Lower leg skin (tissue), 4 donors: ENCODE measurements at regions not wholly inside any gene's neighbourhood (a gene's known extent, or its start where the extent isn't known, plus 50 kb on each side); places are given as distances from the start of the nearest gene placed in this dataset.
"Not testable (repeated sequence)": the region's sequence is repeated elsewhere in the genome, so short reads cannot be mapped to it uniquely, and the experiment has no call there.

Experiments
- DNase-seq, 2 donors: peaks; one replicate each; pipeline ENCODE4 v3.0.0-alpha.2; 2019; ENCODE audit warnings: low spot score in 2 of 2
- H3K4me3 ChIP-seq: fragments of 200-600 bp; sonication (generic); 2 replicates; pipeline ENCODE4 v1.5.1; 2017; ENCODE audit warnings: mild to moderate bottlenecking, low read depth; ENCODE audit not compliant: poor library complexity, severe bottlenecking
- CTCF ChIP-seq, 3 donors: fragments of 450-650 bp; IDR thresholded peaks; one replicate each; pipeline ENCODE4 v1.5.1; 2016; ENCODE audit warnings: antibody characterized with exemption in 3 of 3, mild to moderate bottlenecking in 3 of 3, moderate library complexity in 2 of 3
- POLR2A ChIP-seq, 2 donors: fragments of 450-650 bp; IDR thresholded peaks; one replicate each; pipeline ENCODE4 v1.6.1; 2016 to 2017; ENCODE audit warnings: antibody characterized with exemption in 2 of 2, mild to moderate bottlenecking in 1 of 2, moderate library complexity in 1 of 2
- WGBS, 2 donors: methylation state at CpG; one replicate each; pipeline ENCODE4 v1.1.5; 2018; 5-methylcytosine and 5-hydroxymethylcytosine counted together
- intact Hi-C: fragments of 100-400 bp; cut with DNase I; formaldehyde crosslinking; loops from one replicate; pipeline ENCODE4 v1.15.0; 2023; ENCODE audit warnings: low total_unique reads

DNA sequence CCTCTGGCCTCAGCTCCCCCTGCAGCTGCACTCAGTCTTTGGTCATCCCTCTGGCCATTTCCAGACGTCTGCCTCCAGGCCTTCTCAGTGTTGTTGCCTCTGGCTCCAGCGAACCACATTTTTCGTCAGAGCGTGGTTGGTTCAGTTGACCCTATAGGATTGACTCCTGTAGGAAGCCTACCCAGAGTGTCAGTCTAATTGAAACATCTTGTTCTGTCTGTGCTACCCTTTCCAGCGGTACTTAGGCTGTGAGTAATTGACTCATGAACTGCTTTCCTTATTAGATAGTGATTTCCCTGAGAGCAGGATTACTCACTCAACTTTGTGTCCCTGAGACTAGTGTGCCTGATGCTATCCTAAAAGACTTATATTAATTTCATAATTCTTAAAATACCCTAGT, 373.2 kb downstream of the ATP23 start:
- no peak overlapping the region for H3K4me3 ChIP-seq
- DNase-seq = no peak
- WGBS, 2 donors = 71 to 92% methylated on average over 5 of the region's 5 CpGs
- intact Hi-C loops = no loop called here
- TF ChIP-seq POLR2A (IDR thresholded peaks at IDR 0.05) (no peak), CTCF (IDR thresholded peaks at IDR 0.05) (no peak)

- TF ChIP-seq POLR2A (IDR thresholded peaks at IDR 0.05) = no peak
- TF ChIP-seq CTCF (IDR thresholded peaks at IDR 0.05) = no peak
- H3K4me3 ChIP-seq = no peak overlapping the region
- 74 to 76% methylated on average over 2 of the region's 2 CpGs for WGBS, 2 donors
- DNase-seq = no peak
- intact Hi-C loops = no loop called here
Measured at GRCh38 chr12:58316926-58317325, 375.6 kb downstream of the ATP23 start.

GRCh38 chr12:58321414-58321813, 380.0 kb downstream of the ATP23 start:
- WGBS, 2 donors = 86 to 93% methylated on average over 3 of the region's 3 CpGs
- TF ChIP-seq CTCF (IDR thresholded peaks at IDR 0.05) = no peak
- no peak for TF ChIP-seq POLR2A (IDR thresholded peaks at IDR 0.05)
- intact Hi-C loops = no loop called here
- no peak overlapping the region for H3K4me3 ChIP-seq
- DNase-seq = no peak

DNA sequence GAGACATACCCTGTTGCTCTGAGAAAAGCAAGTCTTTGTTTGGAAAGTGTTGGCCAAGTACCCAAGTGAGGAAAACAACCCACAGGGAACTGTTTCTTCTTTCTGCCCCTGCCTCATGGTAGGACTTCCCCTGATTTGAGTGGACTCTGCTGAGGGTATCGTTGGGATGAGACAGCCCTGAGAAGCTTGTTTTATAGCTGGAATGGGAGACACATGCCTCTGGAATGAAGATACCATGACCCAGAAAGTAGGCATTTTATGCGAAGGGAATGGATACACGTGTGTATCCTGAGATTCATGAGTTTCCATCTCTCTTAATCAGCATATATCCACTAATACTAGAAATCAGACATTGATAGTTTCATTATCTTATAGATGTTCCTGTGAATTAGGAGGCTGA, 382.3 kb downstream of the ATP23 start:
- intact Hi-C loops = no loop called here
- no peak overlapping the region for H3K4me3 ChIP-seq
- no peak for DNase-seq
- TF ChIP-seq CTCF (IDR thresholded peaks at IDR 0.05) = no peak
- TF ChIP-seq POLR2A (IDR thresholded peaks at IDR 0.05) = no peak
- 91 to 92% methylated on average over 3 of the region's 3 CpGs for WGBS, 2 donors

DNA sequence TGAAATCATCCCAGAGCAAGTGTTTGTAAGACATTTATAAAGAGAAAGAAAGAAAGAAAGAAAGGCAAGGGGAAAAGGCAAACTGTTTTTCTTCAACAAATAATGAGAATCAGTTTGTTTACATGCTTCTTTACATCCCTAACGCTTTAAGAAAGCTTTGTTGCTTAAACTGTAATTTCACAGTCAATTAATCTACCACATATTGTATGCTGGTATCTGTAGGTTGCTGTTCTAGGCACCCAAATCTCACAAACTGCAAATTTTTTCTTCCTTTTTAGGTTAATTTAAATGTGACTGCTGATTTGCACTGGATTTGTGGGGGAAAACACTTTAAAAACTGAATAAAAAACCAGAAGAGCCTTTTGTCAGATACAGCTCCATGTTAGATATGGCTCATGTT, 384.2 kb downstream of the ATP23 start:
- no peak for DNase-seq
- intact Hi-C loops = no loop called here
- TF ChIP-seq CTCF (IDR thresholded peaks at IDR 0.05) (no peak), POLR2A (IDR thresholded peaks at IDR 0.05) (no peak)
- no peak overlapping the region for H3K4me3 ChIP-seq
- WGBS, 2 donors = 51 to 62% methylated on average over 1 of the region's 1 CpG

DNA sequence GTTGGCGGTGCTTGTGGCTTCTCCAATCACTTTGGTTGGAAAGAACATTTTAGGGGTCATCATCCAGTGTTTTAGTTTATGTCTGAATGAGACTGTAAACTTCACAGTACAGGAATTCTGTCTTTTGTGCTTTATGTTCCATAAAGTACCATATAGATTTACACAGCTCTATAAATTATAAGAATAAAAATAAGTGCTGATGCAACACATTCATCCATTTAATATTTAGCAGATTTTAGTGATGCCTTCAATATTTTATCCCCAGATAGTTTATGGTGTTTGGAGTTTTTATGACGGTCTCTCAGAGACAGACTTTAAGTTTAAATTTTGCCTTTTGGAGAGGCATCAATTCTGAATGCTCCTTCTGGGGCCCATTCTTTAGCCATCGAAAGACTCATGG, 385.2 kb downstream of the ATP23 start:
- WGBS, 2 donors = 84 to 89% methylated on average over 3 of the region's 3 CpGs
- intact Hi-C loops = no loop called here

GRCh38 chr12:58336581-58337242, 395.3 kb downstream of the ATP23 start:
- DNase-seq, intact Hi-C loops, H3K4me3 ChIP-seq: not testable (repeated sequence)
- WGBS, 2 donors = 29 to 72% methylated on average over 2 of the region's 5 CpGs

More for the DNA sequence above, 385.2 kb downstream of the ATP23 start:
- no peak overlapping the region for H3K4me3 ChIP-seq
- DNase-seq = no peak
- TF ChIP-seq POLR2A (IDR thresholded peaks at IDR 0.05) (no peak), CTCF (IDR thresholded peaks at IDR 0.05) (no peak)

DNA sequence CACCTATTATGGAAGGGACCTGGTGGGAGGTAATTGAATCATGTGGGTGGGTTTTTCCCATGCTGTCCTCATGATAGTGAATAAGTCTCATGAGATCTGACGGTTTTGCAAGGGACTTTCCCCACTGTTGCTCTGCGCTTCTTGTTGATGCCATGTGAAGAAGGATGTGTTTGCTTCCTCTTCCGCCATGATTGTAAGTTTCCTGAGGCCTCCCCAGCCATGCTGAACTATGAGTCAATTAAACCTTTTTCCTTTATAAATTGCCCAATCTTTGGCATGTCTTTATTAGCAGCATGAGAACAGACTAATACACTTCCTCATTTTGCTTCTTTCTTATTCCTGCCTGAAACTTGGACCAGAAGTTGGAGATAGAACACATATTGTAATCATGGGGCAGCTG, 396.2 kb downstream of the ATP23 start:
- 87 to 93% methylated on average over 3 of the region's 3 CpGs for WGBS, 2 donors
- DNase-seq, H3K4me3 ChIP-seq, intact Hi-C loops: not testable (repeated sequence)
